ENCODE measurements at regions not wholly inside any gene's neighbourhood (a gene's known extent, or its start where the extent isn't known, plus 50 kb on each side); places are given as distances from the start of the nearest gene placed in this dataset.

- Histone ChIP-seq H3K27me3 (replicated peaks; ENCODE audit: control insufficient read depth, insufficient read depth, low read length) (no peaks in the 10 kb centered on the region), H3K4me3 (replicated peaks; ENCODE audit: low read depth, low read length) (no peak overlapping the region), H3K36me3 (ENCODE audit: control insufficient read depth, insufficient read depth, low read length) (no peaks in the 10 kb centered on the region)
- DNase-seq (ENCODE audit: extremely low read depth, insufficient read length) = no peak
- TF ChIP-seq CTCF (IDR thresholded peaks at IDR 0.05; ENCODE audit: insufficient read depth, low read length, poor library complexity, severe bottlenecking) = no peak
Observed at GRCh38 chr2:150640039-150640438, 152.6 kb upstream of the RND3 start.

- TF ChIP-seq CTCF (IDR thresholded peaks at IDR 0.05; ENCODE audit: insufficient read depth, low read length, poor library complexity, severe bottlenecking) = no peak
- no peaks in the 10 kb centered on the region for H3K27me3 ChIP-seq (replicated peaks; ENCODE audit: control insufficient read depth, insufficient read depth, low read length)
- H3K4me3 ChIP-seq (replicated peaks; ENCODE audit: low read depth, low read length) = no peak overlapping the region
- no peaks in the 10 kb centered on the region for H3K36me3 ChIP-seq (ENCODE audit: control insufficient read depth, insufficient read depth, low read length)
- DNase-seq (ENCODE audit: extremely low read depth, insufficient read length) = no peak
Observed at GRCh38 chr2:150639383-150639782, 151.9 kb upstream of the RND3 start.

- no peaks in the 10 kb centered on the region for H3K27me3 ChIP-seq (replicated peaks; ENCODE audit: control insufficient read depth, insufficient read depth, low read length)
- H3K4me3 ChIP-seq (replicated peaks; ENCODE audit: low read depth, low read length) = no peak overlapping the region
- no peak for TF ChIP-seq CTCF (IDR thresholded peaks at IDR 0.05; ENCODE audit: insufficient read depth, low read length, poor library complexity, severe bottlenecking)
- no peak for DNase-seq (ENCODE audit: extremely low read depth, insufficient read length)
- no peaks in the 10 kb centered on the region for H3K36me3 ChIP-seq (ENCODE audit: control insufficient read depth, insufficient read depth, low read length)
Observed at GRCh38 chr2:150631236-150631821, 143.9 kb upstream of the RND3 start.

GRCh38 chr2:150630587-150631235, 143.2 kb upstream of the RND3 start:
- no peaks in the 10 kb centered on the region for H3K36me3 ChIP-seq (ENCODE audit: control insufficient read depth, insufficient read depth, low read length)
- no peak for TF ChIP-seq CTCF (IDR thresholded peaks at IDR 0.05; ENCODE audit: insufficient read depth, low read length, poor library complexity, severe bottlenecking)

GRCh38 chr2:150627526-150627925, 140.1 kb upstream of the RND3 start:
- no peak for DNase-seq (ENCODE audit: extremely low read depth, insufficient read length)
- Histone ChIP-seq H3K27me3 (replicated peaks; ENCODE audit: control insufficient read depth, insufficient read depth, low read length) (no peaks in the 10 kb centered on the region), H3K4me3 (replicated peaks; ENCODE audit: low read depth, low read length) (no peak overlapping the region), H3K36me3 (ENCODE audit: control insufficient read depth, insufficient read depth, low read length) (no peaks in the 10 kb centered on the region)
- TF ChIP-seq CTCF (IDR thresholded peaks at IDR 0.05; ENCODE audit: insufficient read depth, low read length, poor library complexity, severe bottlenecking) = no peak

More at GRCh38 chr2:150630587-150631235, 143.2 kb upstream of the RND3 start:
- Histone ChIP-seq H3K4me3 (replicated peaks; ENCODE audit: low read depth, low read length) (no peak overlapping the region), H3K27me3 (replicated peaks; ENCODE audit: control insufficient read depth, insufficient read depth, low read length) (no peaks in the 10 kb centered on the region)
- no peak for DNase-seq (ENCODE audit: extremely low read depth, insufficient read length)

Measured in GM06990 (cell line).